HL-60 (cell line): ENCODE measurements at regions not wholly inside any gene's neighbourhood (a gene's known extent, or its start where the extent isn't known, plus 50 kb on each side); places are given as distances from the start of the nearest gene placed in this dataset.

ENCODE experiments used
- DNase-seq, 2 experiments: peaks; one replicate each; pipeline ENCODE4 v3.0.0-alpha.2; 2010 to 2020; ENCODE audit warnings: low read depth in 1 of 2, low spot score in 1 of 2
- H3K27ac ChIP-seq: fragments of 250-450 bp; sonication (Bioruptor Pico); replicated peaks from 2 replicates; pipeline ENCODE4 v1.5.1; 2020; ENCODE audit warnings: mild to moderate bottlenecking, moderate library complexity
- H3K27me3 ChIP-seq: fragments of 250-450 bp; sonication (Bioruptor Pico); 2 replicates; pipeline ENCODE4 v1.5.1; 2021; ENCODE audit warnings: mild to moderate bottlenecking, moderate library complexity; ENCODE audit not compliant: insufficient read depth, poor library complexity, severe bottlenecking
- H3K4me3 ChIP-seq: replicated peaks from 2 replicates; pipeline ENCODE4 v1.5.1; 2011; ENCODE audit warnings: mild to moderate bottlenecking, control low read depth, low read length; ENCODE audit not compliant: insufficient read depth
- CTCF ChIP-seq: IDR thresholded peaks from one replicate; pipeline ENCODE4 v1.5.1; 2011; ENCODE audit warnings: low read length, control low read depth, inconsistent platforms; ENCODE audit not compliant: insufficient read depth
- GABPA ChIP-seq: IDR thresholded peaks from 2 replicates; pipeline ENCODE4 v1.6.1; 2012; ENCODE audit warnings: low read depth
- POLR2AphosphoS5 ChIP-seq: IDR thresholded peaks from 2 replicates; pipeline ENCODE4 v1.6.1; 2012; ENCODE audit warnings: low read depth
- REST ChIP-seq: IDR thresholded peaks from 2 replicates; pipeline ENCODE4 v1.6.1; 2012; ENCODE audit warnings: low read depth; ENCODE audit not compliant: insufficient replicate concordance
- SPI1 ChIP-seq: IDR thresholded peaks from 2 replicates; pipeline ENCODE4 v1.6.1; 2012; ENCODE audit warnings: low read depth, mild to moderate bottlenecking, borderline replicate concordance

GRCh38 chr12:16763901-16764300 is 157.9 kb upstream of the LMO3 start:
- no peak for DNase-seq
- no peaks in the 10 kb centered on the region for H3K27me3 ChIP-seq
- TF ChIP-seq GABPA (no peak), POLR2AphosphoS5 (no peak), CTCF (no peak)

GRCh38 chr12:16756833-16757555 is 151.0 kb upstream of the LMO3 start:
- Histone ChIP-seq H3K27ac (no peak overlapping the region), H3K4me3 (no peak overlapping the region), H3K27me3 (no peaks in the 10 kb centered on the region)
- no peak for DNase-seq
- no peak for TF ChIP-seq GABPA
- TF ChIP-seq SPI1: no peak
- no peak for TF ChIP-seq POLR2AphosphoS5
- no peak for TF ChIP-seq CTCF
- no peak for TF ChIP-seq REST

More at GRCh38 chr12:16763901-16764300, 157.9 kb upstream of the LMO3 start:
- Histone ChIP-seq H3K27ac (no peak overlapping the region), H3K4me3 (no peak overlapping the region)

GRCh38 chr12:16730772-16731171 is 124.8 kb upstream of the LMO3 start:
- Histone ChIP-seq H3K27ac (no peak overlapping the region), H3K27me3 (no peaks in the 10 kb centered on the region), H3K4me3 (no peak overlapping the region)
- no peak for DNase-seq
- TF ChIP-seq REST: no peak
- TF ChIP-seq GABPA: no peak

- no peak overlapping the region for H3K4me3 ChIP-seq
- H3K27ac ChIP-seq: no peak overlapping the region
- no peak for TF ChIP-seq SPI1
- no peak for TF ChIP-seq CTCF
- no peak for TF ChIP-seq REST
- no peak for TF ChIP-seq POLR2AphosphoS5
- TF ChIP-seq GABPA: no peak
- no peaks in the 10 kb centered on the region for H3K27me3 ChIP-seq
- no peak for DNase-seq
Measured at GRCh38 chr12:16726879-16727278, 120.9 kb upstream of the LMO3 start.
